ENCODE measurements at regions not wholly inside any gene's neighbourhood (a gene's known extent, or its start where the extent isn't known, plus 50 kb on each side); places are given as distances from the start of the nearest gene placed in this dataset.

DNA sequence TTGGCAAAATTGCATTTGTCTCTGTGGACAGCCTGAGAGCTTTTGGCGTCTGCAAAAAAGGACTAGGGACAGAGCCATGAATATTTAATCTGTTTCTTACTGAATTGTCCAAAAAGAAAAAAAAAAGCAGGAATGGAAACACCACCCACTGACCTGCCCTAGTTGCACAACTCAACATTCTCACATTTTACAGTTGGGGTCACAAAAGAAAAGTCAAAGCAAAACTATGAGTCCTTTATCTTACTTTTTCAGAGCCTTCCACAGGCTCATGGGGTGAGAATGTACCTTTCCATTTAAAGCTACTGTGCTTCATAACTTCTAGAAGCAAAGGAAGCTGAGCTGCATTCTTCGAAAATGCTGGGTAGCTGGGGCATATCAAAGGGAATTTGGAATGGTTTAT, 225.7 kb downstream of the FAM76B start:
- DNase-seq (ENCODE audit: low spot score in 2 of 2), result no peak
- Histone ChIP-seq H3K4me1 (peaks cover 9% of the 10 kb centered on the region), H3K4me3 (no peak overlapping the region), H3K36me3 (no peaks in the 10 kb centered on the region), H3K27ac (no peak overlapping the region), H3K27me3 (no peaks in the 10 kb centered on the region), H3K9me3 (no peaks in the 10 kb centered on the region)
- WGBS, result 30% methylated on average over 2 of the region's 2 CpGs
- TF ChIP-seq POLR2AphosphoS5 (IDR thresholded peaks at IDR 0.05) (no peak), EP300 (IDR thresholded peaks at IDR 0.05) (no peak), POLR2A (IDR thresholded peaks at IDR 0.05) (no peak)
- TF ChIP-seq, protein P1, sequence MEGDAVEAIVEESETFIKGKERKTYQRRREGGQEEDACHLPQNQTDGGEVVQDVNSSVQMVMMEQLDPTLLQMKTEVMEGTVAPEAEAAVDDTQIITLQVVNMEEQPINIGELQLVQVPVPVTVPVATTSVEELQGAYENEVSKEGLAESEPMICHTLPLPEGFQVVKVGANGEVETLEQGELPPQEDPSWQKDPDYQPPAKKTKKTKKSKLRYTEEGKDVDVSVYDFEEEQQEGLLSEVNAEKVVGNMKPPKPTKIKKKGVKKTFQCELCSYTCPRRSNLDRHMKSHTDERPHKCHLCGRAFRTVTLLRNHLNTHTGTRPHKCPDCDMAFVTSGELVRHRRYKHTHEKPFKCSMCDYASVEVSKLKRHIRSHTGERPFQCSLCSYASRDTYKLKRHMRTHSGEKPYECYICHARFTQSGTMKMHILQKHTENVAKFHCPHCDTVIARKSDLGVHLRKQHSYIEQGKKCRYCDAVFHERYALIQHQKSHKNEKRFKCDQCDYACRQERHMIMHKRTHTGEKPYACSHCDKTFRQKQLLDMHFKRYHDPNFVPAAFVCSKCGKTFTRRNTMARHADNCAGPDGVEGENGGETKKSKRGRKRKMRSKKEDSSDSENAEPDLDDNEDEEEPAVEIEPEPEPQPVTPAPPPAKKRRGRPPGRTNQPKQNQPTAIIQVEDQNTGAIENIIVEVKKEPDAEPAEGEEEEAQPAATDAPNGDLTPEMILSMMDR (IDR thresholded peaks at IDR 0.05), result no peak

DNA sequence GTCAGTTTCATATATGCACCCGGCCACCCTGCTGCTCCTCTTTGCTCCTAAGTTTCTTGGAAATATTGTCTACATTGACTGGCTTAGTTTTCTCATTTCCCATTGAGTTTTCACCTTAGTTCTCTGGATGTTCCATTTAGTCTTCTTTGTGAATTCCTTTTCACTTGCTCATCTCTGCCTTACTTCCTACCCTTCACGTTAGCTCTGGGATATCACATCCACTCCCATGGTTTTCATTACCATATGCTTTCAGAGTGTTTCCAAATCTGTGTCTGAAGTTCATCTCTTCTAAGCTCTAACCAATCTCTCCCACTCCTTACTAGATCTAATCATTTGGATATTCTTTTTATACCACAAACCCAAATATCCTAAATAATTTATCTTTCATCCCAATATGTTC, 226.4 kb downstream of the FAM76B start:
- WGBS, result 61% methylated on average over 2 of the region's 2 CpGs
- DNase-seq (ENCODE audit: low spot score in 2 of 2), result no peak

DNA sequence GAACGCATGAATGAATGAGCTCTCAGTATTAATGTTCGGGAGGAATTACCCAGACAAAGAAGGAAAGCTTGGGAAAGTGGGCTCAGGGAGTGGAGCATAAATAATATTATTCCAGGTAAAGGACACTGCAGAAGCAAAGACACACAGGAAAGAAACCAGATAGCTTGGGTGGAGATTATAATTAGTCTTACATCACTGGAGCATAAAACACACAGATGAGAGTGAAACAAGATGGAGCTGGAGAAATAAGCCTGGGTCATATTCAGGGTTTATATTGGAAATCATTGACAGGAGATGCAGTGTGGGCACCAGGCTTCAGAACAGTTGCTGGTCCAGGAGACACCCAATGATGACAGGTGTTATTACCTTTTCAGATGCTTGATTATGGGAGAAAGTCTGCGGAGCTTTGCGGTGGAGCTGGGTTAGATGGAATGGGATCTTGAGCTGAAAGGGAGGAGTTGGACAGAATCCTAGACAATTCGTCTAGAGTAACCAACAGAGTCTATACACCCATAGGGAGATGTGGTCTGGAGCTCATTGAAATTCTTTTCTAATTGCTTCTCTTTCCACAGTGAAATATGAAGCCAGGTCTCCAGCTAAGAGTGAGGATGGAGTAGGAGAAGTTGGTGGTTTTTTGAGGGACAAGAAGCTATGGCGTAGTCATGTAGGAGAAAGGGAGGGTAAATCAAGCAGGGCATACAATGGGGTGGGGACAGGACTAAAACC, 227.2 kb downstream of the FAM76B start:
- Histone ChIP-seq H3K4me3 (no peak overlapping the region), H3K4me1 (peaks cover 9% of the 10 kb centered on the region), H3K36me3 (no peaks in the 10 kb centered on the region), H3K27me3 (no peaks in the 10 kb centered on the region), H3K27ac (no peak overlapping the region), H3K9me3 (no peaks in the 10 kb centered on the region)
- TF ChIP-seq, protein P1 (IDR thresholded peaks at IDR 0.05), result no peak
- TF ChIP-seq POLR2AphosphoS5 (IDR thresholded peaks at IDR 0.05), result no peak
- TF ChIP-seq EP300 (IDR thresholded peaks at IDR 0.05), result no peak
- TF ChIP-seq POLR2A (IDR thresholded peaks at IDR 0.05), result no peak
- no peak for DNase-seq (ENCODE audit: low spot score in 2 of 2)
- 86% methylated on average over 6 of the region's 6 CpGs for WGBS

More for the DNA sequence above, 226.4 kb downstream of the FAM76B start:
- no peaks in the 10 kb centered on the region for H3K27me3 ChIP-seq
- H3K9me3 ChIP-seq, result no peaks in the 10 kb centered on the region
- H3K4me3 ChIP-seq, result no peak overlapping the region
- H3K4me1 ChIP-seq, result peaks cover 9% of the 10 kb centered on the region
- no peak overlapping the region for H3K27ac ChIP-seq
- no peaks in the 10 kb centered on the region for H3K36me3 ChIP-seq
- no peak for TF ChIP-seq EP300 (IDR thresholded peaks at IDR 0.05)
- TF ChIP-seq POLR2AphosphoS5 (IDR thresholded peaks at IDR 0.05), result no peak
- TF ChIP-seq, protein P1 (IDR thresholded peaks at IDR 0.05), result no peak
- no peak for TF ChIP-seq POLR2A (IDR thresholded peaks at IDR 0.05)

DNA sequence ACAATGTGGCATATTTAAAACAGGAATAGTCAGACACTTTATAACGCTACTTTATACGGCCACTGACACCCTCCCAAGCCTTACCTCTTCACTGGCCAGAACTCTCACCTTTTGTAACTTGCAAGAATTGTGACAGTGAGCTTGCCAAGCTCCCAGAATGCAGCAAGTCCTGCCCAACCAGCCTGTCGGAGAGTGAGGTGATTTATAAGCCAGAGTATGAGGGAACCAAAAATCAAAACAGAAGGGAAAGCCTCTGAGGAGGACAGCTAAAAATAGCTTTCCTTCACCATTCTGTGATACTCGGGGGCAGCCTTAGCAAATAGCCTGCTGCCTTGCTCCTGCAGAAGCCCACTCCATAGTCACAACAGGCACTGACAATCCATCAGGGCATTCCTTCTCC, 229.7 kb downstream of the FAM76B start:
- Histone ChIP-seq H3K4me1 (peaks cover 3% of the 10 kb centered on the region), H3K27me3 (no peaks in the 10 kb centered on the region), H3K4me3 (no peak overlapping the region), H3K9me3 (no peaks in the 10 kb centered on the region), H3K27ac (no peak overlapping the region), H3K36me3 (no peaks in the 10 kb centered on the region)
- WGBS, result 39% methylated on average over 4 of the region's 4 CpGs
- DNase-seq (ENCODE audit: low spot score in 2 of 2), result no peak
- TF ChIP-seq, protein P1 (IDR thresholded peaks at IDR 0.05), result no peak
- no peak for TF ChIP-seq POLR2AphosphoS5 (IDR thresholded peaks at IDR 0.05)
- no peak for TF ChIP-seq EP300 (IDR thresholded peaks at IDR 0.05)
- TF ChIP-seq POLR2A (IDR thresholded peaks at IDR 0.05), result no peak

DNA sequence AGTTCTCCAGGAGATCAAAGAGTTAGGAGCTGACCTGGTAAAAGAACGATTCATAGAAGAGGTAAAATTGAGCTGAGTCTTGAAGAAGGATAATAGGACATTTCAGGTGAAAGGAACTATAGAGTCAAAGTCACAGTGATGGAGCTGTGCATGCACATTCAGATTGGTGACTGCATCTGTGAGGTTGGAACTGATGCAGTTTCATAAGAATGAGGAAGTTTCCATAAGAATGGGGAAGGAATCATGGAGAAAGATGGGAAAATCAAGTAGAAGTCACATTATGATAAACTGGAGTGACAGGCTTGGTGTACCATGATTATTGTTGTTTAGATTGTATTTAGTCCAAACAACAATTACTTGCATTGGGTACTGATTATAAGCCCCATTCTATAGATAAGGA, 232.2 kb downstream of the FAM76B start:
- DNase-seq (ENCODE audit: low spot score in 2 of 2), result no peak
- WGBS, result 79% methylated on average over 1 of the region's 1 CpG
- Histone ChIP-seq H3K36me3 (no peaks in the 10 kb centered on the region), H3K4me1 (peaks cover 3% of the 10 kb centered on the region), H3K27me3 (no peaks in the 10 kb centered on the region), H3K9me3 (no peaks in the 10 kb centered on the region), H3K27ac (no peak overlapping the region), H3K4me3 (no peak overlapping the region)
- TF ChIP-seq POLR2AphosphoS5 (IDR thresholded peaks at IDR 0.05), result no peak
- TF ChIP-seq, protein P1 (IDR thresholded peaks at IDR 0.05), result no peak
- TF ChIP-seq POLR2A (IDR thresholded peaks at IDR 0.05), result no peak
- TF ChIP-seq EP300 (IDR thresholded peaks at IDR 0.05), result no peak
